Cardiac fibroblast (primary cell): ENCODE measurements at regions not wholly inside any gene's neighbourhood (a gene's known extent, or its start where the extent isn't known, plus 50 kb on each side); places are given as distances from the start of the nearest gene placed in this dataset.

Experiments used
- DNase-seq, 2 donors: peaks; one replicate each; pipeline versions ENCODE4 v3.0.0 to v3.0.0-alpha.2; 2010; ENCODE audit warnings: low read depth in 2 of 2
- H3K4me3 ChIP-seq, 2 donors: replicated peaks in 1 of 2; 1 replicate in 1 of 2; 2 replicates in 1 of 2; pipeline ENCODE4 v1.5.1; 2011; ENCODE audit warnings: low read depth in 2 of 2, low read length in 2 of 2, mild to moderate bottlenecking in 2 of 2, moderate library complexity in 1 of 2
- TF ChIP-seq, protein P1 (sequence below): IDR thresholded peaks from one replicate; pipeline ENCODE4 v1.5.1; 2011; ENCODE audit warnings: low read depth, mild to moderate bottlenecking, low read length, inconsistent platforms

- no peak overlapping the region for H3K4me3 ChIP-seq
- TF ChIP-seq, protein P1, sequence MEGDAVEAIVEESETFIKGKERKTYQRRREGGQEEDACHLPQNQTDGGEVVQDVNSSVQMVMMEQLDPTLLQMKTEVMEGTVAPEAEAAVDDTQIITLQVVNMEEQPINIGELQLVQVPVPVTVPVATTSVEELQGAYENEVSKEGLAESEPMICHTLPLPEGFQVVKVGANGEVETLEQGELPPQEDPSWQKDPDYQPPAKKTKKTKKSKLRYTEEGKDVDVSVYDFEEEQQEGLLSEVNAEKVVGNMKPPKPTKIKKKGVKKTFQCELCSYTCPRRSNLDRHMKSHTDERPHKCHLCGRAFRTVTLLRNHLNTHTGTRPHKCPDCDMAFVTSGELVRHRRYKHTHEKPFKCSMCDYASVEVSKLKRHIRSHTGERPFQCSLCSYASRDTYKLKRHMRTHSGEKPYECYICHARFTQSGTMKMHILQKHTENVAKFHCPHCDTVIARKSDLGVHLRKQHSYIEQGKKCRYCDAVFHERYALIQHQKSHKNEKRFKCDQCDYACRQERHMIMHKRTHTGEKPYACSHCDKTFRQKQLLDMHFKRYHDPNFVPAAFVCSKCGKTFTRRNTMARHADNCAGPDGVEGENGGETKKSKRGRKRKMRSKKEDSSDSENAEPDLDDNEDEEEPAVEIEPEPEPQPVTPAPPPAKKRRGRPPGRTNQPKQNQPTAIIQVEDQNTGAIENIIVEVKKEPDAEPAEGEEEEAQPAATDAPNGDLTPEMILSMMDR: no peak
- peak; percentile 26 to 36 for DNase-seq
These were observed 451.2 kb downstream of the FAT4 start for GRCh38 chr4:125765941-125766340.

GRCh38 chr4:125770814-125771398 is 456.2 kb downstream of the FAT4 start:
- TF ChIP-seq, protein P1: no peak
- no peak for DNase-seq
- H3K4me3 ChIP-seq: no peak overlapping the region

DNA sequence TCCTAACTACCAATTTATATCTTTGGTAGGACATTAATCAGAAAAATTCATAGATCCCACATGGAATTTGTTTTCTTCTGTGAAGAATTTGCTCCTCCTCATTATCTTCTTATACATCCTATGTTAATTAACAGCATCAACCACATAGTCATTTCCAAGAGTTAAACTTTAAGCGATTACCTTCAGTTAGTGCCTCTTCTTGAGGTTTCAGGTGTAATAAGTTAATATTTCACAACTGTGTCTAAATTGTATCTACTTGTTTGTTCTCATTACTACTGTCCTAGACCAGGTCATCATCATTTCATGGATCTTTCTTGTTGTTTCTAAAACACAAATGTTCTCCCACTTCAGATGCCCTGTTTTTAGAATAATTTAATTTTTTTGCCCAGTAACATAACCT is 457.9 kb downstream of the FAT4 start:
- TF ChIP-seq, protein P1: no peak
- DNase-seq: no peak
- no peak overlapping the region for H3K4me3 ChIP-seq

- DNase-seq: no peak
- TF ChIP-seq, protein P1: no peak
- H3K4me3 ChIP-seq: no peak overlapping the region
These were observed 458.7 kb downstream of the FAT4 start for GRCh38 chr4:125773502-125773901.

DNA sequence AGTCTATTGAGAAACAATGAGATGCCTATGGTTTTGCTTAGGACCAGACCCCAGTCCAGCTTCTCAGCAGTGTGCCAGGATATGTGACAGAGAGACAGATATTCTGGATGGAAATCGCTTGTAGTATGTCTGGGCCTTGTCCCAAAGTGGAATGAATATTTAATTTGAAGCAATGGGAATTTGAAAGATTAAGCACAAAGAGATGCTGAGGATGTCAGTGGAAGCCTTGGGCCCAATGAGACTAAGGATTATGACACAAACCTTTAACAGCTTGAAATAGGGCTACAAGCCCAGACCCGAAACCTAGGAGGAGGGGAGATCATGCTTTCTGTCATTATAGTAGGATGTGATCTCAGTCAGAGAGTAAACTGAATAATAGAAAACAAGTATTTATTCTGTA is 459.2 kb downstream of the FAT4 start:
- DNase-seq: no peak
- H3K4me3 ChIP-seq: no peak overlapping the region
- TF ChIP-seq, protein P1: no peak

GRCh38 chr4:125776146-125776545 is 461.4 kb downstream of the FAT4 start:
- H3K4me3 ChIP-seq: no peak overlapping the region
- TF ChIP-seq, protein P1: no peak

DNA sequence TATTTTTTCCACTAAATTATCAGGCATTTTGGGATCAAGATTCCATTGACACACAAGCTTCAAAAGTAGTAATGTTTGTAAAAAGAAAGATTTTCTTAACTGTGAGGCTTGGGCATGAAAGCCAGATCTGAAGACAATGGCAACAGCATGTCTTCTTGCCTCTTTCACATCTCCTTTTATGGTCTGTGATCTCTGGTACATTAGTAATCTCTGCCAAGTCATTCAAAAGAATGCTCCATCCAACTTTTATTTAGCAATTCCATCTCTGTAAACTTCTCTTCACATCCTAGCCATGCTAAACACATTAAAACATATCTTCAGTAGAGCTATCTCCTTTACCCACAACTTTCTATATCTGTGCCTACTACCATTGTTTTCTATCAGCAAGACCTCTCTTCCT is 465.4 kb downstream of the FAT4 start:
- DNase-seq: peak; percentile 22 to 52
- no peak overlapping the region for H3K4me3 ChIP-seq
- TF ChIP-seq, protein P1: no peak

More at GRCh38 chr4:125776146-125776545, 461.4 kb downstream of the FAT4 start:
- DNase-seq: no peak
